Ishikawa (cell line): ENCODE measurements at regions not wholly inside any gene's neighbourhood (a gene's known extent, or its start where the extent isn't known, plus 50 kb on each side); places are given as distances from the start of the nearest gene placed in this dataset.

Experiments used
- EP300 ChIP-seq: IDR thresholded peaks from 2 replicates; pipeline ENCODE4 v1.6.1; 2012; ENCODE audit warnings: borderline replicate concordance
- FOXM1 ChIP-seq: IDR thresholded peaks from 2 replicates; pipeline ENCODE4 v1.6.1; 2012; ENCODE audit warnings: low read depth, borderline replicate concordance
- RAD21 ChIP-seq: IDR thresholded peaks from 2 replicates; pipeline ENCODE4 v1.6.1; 2012; ENCODE audit warnings: low read depth
- TAF1 ChIP-seq: IDR thresholded peaks from 2 replicates; pipeline ENCODE4 v1.6.1; 2012; ENCODE audit warnings: low read depth, mild to moderate bottlenecking
- TEAD4 ChIP-seq: IDR thresholded peaks from 2 replicates; pipeline ENCODE4 v1.6.1; 2012
- TF ChIP-seq, protein P1 (sequence below): IDR thresholded peaks from 2 replicates; pipeline ENCODE4 v1.6.1; 2012
- TF ChIP-seq, protein P2 (sequence below): IDR thresholded peaks from 2 replicates; pipeline ENCODE4 v1.6.1; 2012; ENCODE audit warnings: low read depth, mild to moderate bottlenecking
- TF ChIP-seq, protein P3 (sequence below): IDR thresholded peaks from 2 replicates; pipeline ENCODE4 v1.6.1; 2012

DNA sequence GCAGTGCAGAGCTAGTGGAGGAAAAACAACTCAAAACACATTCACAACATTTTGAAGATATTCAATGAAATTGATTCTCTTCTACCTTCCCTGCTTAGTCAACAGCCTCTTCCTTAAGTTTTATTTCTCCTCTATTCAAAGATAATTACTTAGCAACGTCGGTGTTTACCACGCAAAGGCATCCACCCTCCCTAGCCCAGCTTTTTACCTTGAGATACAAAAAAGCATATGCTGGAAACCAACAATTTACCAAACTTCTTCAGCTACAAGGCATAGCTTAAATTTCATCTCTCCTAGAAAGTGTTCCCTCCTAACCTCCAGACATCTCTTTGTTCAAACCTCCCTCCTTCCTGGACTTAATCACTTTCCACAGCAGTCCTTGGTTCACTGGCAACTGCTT is 102.8 kb upstream of the SOD1 start:
- TF ChIP-seq, protein P1, sequence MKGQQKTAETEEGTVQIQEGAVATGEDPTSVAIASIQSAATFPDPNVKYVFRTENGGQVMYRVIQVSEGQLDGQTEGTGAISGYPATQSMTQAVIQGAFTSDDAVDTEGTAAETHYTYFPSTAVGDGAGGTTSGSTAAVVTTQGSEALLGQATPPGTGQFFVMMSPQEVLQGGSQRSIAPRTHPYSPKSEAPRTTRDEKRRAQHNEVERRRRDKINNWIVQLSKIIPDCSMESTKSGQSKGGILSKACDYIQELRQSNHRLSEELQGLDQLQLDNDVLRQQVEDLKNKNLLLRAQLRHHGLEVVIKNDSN: no peak
- TF ChIP-seq, protein P2, sequence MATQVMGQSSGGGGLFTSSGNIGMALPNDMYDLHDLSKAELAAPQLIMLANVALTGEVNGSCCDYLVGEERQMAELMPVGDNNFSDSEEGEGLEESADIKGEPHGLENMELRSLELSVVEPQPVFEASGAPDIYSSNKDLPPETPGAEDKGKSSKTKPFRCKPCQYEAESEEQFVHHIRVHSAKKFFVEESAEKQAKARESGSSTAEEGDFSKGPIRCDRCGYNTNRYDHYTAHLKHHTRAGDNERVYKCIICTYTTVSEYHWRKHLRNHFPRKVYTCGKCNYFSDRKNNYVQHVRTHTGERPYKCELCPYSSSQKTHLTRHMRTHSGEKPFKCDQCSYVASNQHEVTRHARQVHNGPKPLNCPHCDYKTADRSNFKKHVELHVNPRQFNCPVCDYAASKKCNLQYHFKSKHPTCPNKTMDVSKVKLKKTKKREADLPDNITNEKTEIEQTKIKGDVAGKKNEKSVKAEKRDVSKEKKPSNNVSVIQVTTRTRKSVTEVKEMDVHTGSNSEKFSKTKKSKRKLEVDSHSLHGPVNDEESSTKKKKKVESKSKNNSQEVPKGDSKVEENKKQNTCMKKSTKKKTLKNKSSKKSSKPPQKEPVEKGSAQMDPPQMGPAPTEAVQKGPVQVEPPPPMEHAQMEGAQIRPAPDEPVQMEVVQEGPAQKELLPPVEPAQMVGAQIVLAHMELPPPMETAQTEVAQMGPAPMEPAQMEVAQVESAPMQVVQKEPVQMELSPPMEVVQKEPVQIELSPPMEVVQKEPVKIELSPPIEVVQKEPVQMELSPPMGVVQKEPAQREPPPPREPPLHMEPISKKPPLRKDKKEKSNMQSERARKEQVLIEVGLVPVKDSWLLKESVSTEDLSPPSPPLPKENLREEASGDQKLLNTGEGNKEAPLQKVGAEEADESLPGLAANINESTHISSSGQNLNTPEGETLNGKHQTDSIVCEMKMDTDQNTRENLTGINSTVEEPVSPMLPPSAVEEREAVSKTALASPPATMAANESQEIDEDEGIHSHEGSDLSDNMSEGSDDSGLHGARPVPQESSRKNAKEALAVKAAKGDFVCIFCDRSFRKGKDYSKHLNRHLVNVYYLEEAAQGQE: no peak
- TF ChIP-seq, protein P3, sequence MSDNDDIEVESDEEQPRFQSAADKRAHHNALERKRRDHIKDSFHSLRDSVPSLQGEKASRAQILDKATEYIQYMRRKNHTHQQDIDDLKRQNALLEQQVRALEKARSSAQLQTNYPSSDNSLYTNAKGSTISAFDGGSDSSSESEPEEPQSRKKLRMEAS: no peak
- TF ChIP-seq TAF1 (no peak), FOXM1 (no peak), RAD21 (no peak), EP300 (no peak), TEAD4 (no peak)
